ENCODE measurements at regions not wholly inside any gene's neighbourhood (a gene's known extent, or its start where the extent isn't known, plus 50 kb on each side); places are given as distances from the start of the nearest gene placed in this dataset.
"Not testable (repeated sequence)": the region's sequence is repeated elsewhere in the genome, so short reads cannot be mapped to it uniquely, and the experiment has no call there.

DNA sequence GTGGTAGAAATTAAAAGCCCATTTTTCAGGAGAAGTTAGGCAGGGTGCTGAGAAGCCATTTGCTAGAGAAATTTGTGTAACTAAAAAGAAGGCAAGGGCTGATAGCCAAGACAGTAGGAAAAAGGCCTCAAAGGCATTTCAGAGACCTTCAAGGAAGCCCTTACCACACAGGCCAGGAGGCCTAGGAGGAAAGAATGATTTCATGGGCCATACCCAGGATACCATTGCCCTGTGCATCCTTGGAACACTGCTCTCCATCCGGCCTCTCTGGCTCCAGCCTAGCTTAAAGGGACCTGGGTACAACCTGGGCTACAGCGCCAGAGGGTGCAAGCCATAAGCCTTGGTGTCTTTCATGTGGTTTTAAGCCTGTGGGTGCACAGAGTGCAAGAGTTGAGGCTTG is 193.6 kb upstream of the GRM7 start:
- H3K36me3 ChIP-seq (ENCODE audit: control insufficient read depth in 1 of 2, insufficient read depth in 2 of 2, low read length in 2 of 2): no peaks in the 10 kb centered on the region
- no peaks in the 10 kb centered on the region for H3K27me3 ChIP-seq (ENCODE audit: low read depth, low read length)

DNA sequence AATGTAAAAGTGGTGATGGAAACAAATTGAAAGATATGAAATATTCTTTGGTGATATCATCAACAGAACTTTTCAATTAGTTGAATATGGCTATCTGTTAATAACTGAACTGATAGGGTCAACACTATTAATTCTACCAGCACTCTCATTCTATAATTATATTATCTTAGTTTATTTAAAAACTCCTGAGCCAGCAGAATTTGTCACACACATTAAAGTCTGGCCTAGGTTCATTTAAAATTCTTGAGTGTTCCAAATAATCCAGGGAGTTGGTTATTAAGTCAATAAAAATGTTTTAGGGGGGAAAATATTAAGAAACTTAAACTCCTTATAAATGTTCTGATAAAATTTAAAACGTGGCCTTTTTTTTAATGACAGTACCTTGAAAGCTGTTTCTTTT is 189.6 kb upstream of the GRM7 start:
- Histone ChIP-seq H3K27me3 (ENCODE audit: low read depth, low read length) (no peaks in the 10 kb centered on the region), H3K27ac (ENCODE audit: low read length) (no peak overlapping the region), H3K36me3 (ENCODE audit: control insufficient read depth in 1 of 2, insufficient read depth in 2 of 2, low read length in 2 of 2) (no peaks in the 10 kb centered on the region), H3K9me3 (ENCODE audit: control insufficient read depth in 1 of 2, low read length in 2 of 2) (peaks cover 0 to 6% of the 10 kb centered on the region in 2 donors), H3K4me3 (ENCODE audit: low read depth in 1 of 2, low read length in 2 of 2) (no peak overlapping the region), H3K4me1 (ENCODE audit: control insufficient read depth in 1 of 2, insufficient read depth in 2 of 2, low read length in 2 of 2) (no peaks in the 10 kb centered on the region)

More for the DNA sequence above, 193.6 kb upstream of the GRM7 start:
- no peaks in the 10 kb centered on the region for H3K4me1 ChIP-seq (ENCODE audit: control insufficient read depth in 1 of 2, insufficient read depth in 2 of 2, low read length in 2 of 2)
- H3K27ac ChIP-seq (ENCODE audit: low read length): no peak overlapping the region
- H3K4me3 ChIP-seq (ENCODE audit: low read depth in 1 of 2, low read length in 2 of 2): no peak overlapping the region
- peaks cover 0 to 6% of the 10 kb centered on the region in 2 donors for H3K9me3 ChIP-seq (ENCODE audit: control insufficient read depth in 1 of 2, low read length in 2 of 2)

DNA sequence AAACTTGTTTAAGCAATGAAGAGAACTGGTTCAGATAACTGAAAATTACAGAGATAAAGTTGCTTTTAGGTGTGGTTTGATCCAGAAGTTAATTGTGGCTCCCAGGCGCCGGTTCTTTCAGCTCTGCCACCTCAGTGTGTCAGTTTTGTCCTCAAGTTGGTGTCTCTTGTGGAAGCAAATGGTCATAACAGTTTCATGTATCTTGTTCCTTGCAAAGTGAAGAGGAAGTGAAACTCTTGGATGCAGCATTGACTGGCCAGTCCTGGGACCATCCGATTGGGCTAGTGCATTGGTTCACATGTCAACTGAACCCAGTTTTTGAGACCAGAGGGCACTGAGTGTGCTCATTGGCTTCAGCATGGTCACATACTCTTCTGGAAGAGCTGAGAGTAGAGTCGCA is 181.4 kb upstream of the GRM7 start:
- Histone ChIP-seq H3K4me3 (ENCODE audit: low read depth in 1 of 2, low read length in 2 of 2) (no peak overlapping the region), H3K36me3 (ENCODE audit: control insufficient read depth in 1 of 2, insufficient read depth in 2 of 2, low read length in 2 of 2) (no peaks in the 10 kb centered on the region), H3K27me3 (ENCODE audit: low read depth, low read length) (no peaks in the 10 kb centered on the region), H3K9me3 (ENCODE audit: control insufficient read depth in 1 of 2, low read length in 2 of 2) (no peaks in the 10 kb centered on the region), H3K4me1 (ENCODE audit: control insufficient read depth in 1 of 2, insufficient read depth in 2 of 2, low read length in 2 of 2) (no peaks in the 10 kb centered on the region), H3K27ac (ENCODE audit: low read length) (no peak overlapping the region)

DNA sequence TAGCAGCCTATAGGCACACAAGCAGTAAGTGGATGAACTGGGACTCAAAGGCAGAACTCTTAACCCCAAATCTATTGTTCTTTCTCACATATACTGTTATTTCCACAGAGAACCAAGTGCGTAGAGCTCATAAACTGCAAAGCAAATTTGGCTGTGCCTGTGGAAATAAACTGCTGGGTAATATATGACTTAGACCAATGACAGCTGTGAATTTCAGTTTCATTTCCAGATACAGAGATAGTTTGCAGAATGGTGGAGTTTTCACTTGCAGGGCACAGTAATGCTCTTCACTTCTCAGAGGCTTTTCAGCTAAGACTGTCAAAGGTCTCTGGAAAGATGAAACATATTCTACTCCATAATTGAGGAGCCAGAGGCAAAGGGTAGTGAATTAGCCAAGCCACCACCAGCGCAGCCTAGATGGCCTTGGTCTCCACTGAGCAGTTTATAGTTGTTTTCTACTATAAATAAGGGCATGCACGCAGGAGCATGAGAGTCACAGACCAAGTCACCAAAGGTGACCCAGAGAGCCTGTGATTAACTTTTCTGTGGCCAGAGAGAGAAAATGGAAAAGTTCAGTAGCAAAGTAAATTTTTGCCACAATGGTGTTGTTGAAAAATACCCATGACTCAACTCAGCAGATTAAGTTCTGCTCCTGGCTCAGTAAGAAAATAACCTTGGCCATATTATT is 180.7 kb upstream of the GRM7 start:
- Histone ChIP-seq H3K36me3 (ENCODE audit: control insufficient read depth in 1 of 2, insufficient read depth in 2 of 2, low read length in 2 of 2) (no peaks in the 10 kb centered on the region), H3K9me3 (ENCODE audit: control insufficient read depth in 1 of 2, low read length in 2 of 2) (no peaks in the 10 kb centered on the region), H3K27me3 (ENCODE audit: low read depth, low read length) (no peaks in the 10 kb centered on the region), H3K27ac (ENCODE audit: low read length) (no peak overlapping the region), H3K4me1 (ENCODE audit: control insufficient read depth in 1 of 2, insufficient read depth in 2 of 2, low read length in 2 of 2) (no peaks in the 10 kb centered on the region), H3K4me3 (ENCODE audit: low read depth in 1 of 2, low read length in 2 of 2) (no peak overlapping the region)

GRCh38 chr3:6697285-6697684 is 163.6 kb upstream of the GRM7 start:
- H3K36me3 ChIP-seq (ENCODE audit: control insufficient read depth in 1 of 2, insufficient read depth in 2 of 2, low read length in 2 of 2): no peaks in the 10 kb centered on the region
- no peak overlapping the region for H3K27ac ChIP-seq (ENCODE audit: low read length)
- no peaks in the 10 kb centered on the region for H3K4me1 ChIP-seq (ENCODE audit: control insufficient read depth in 1 of 2, insufficient read depth in 2 of 2, low read length in 2 of 2)
- H3K27me3 ChIP-seq (ENCODE audit: low read depth, low read length): no peaks in the 10 kb centered on the region
- H3K4me3 ChIP-seq (ENCODE audit: low read depth in 1 of 2, low read length in 2 of 2): no peak overlapping the region
- H3K9me3 ChIP-seq (ENCODE audit: control insufficient read depth in 1 of 2, low read length in 2 of 2): peaks cover 0 to 2% of the 10 kb centered on the region in 2 donors

- Histone ChIP-seq H3K4me3 (ENCODE audit: low read depth in 1 of 2, low read length in 2 of 2) (no peak overlapping the region), H3K36me3 (ENCODE audit: control insufficient read depth in 1 of 2, insufficient read depth in 2 of 2, low read length in 2 of 2) (no peaks in the 10 kb centered on the region), H3K27ac (ENCODE audit: low read length) (no peak overlapping the region), H3K27me3 (ENCODE audit: low read depth, low read length) (no peaks in the 10 kb centered on the region), H3K4me1 (ENCODE audit: control insufficient read depth in 1 of 2, insufficient read depth in 2 of 2, low read length in 2 of 2) (no peaks in the 10 kb centered on the region), H3K9me3 (ENCODE audit: control insufficient read depth in 1 of 2, low read length in 2 of 2) (peaks cover 0 to 2% of the 10 kb centered on the region in 2 donors)
Measured at GRCh38 chr3:6697722-6698121, 163.2 kb upstream of the GRM7 start.

DNA sequence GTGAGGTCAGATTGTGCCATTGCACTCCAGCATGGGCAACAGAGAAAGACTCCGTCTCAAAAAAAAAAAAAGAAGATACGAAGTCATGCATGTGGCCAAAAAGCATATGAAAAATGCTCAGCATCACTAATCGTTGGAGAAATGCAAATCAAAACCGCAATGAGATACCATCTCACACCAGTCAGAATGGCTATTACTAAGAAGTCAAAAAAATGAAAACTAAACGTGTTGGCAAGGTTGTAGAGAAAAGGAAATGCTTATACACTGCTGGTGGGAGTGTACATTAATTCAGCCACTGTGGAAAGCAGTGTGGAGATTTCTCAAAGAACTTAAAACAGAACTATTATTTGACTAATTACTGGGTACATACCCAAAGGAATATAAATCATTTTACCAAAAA is 156.1 kb upstream of the GRM7 start:
- H3K36me3 ChIP-seq (ENCODE audit: control insufficient read depth in 1 of 2, insufficient read depth in 2 of 2, low read length in 2 of 2); H3K27ac ChIP-seq (ENCODE audit: low read length): not testable (repeated sequence)

GRCh38 chr3:6706777-6707176 is 154.1 kb upstream of the GRM7 start:
- Histone ChIP-seq H3K9me3 (ENCODE audit: control insufficient read depth in 1 of 2, low read length in 2 of 2) (no peaks in the 10 kb centered on the region), H3K36me3 (ENCODE audit: control insufficient read depth in 1 of 2, insufficient read depth in 2 of 2, low read length in 2 of 2) (no peaks in the 10 kb centered on the region), H3K27me3 (ENCODE audit: low read depth, low read length) (no peaks in the 10 kb centered on the region), H3K4me1 (ENCODE audit: control insufficient read depth in 1 of 2, insufficient read depth in 2 of 2, low read length in 2 of 2) (no peaks in the 10 kb centered on the region), H3K27ac (ENCODE audit: low read length) (no peak overlapping the region), H3K4me3 (ENCODE audit: low read depth in 1 of 2, low read length in 2 of 2) (no peak overlapping the region)

More for the DNA sequence above, 156.1 kb upstream of the GRM7 start:
- H3K27me3 ChIP-seq (ENCODE audit: low read depth, low read length); H3K9me3 ChIP-seq (ENCODE audit: control insufficient read depth in 1 of 2, low read length in 2 of 2); H3K4me3 ChIP-seq (ENCODE audit: low read depth in 1 of 2, low read length in 2 of 2); H3K4me1 ChIP-seq (ENCODE audit: control insufficient read depth in 1 of 2, insufficient read depth in 2 of 2, low read length in 2 of 2): not testable (repeated sequence)

- Histone ChIP-seq H3K9me3 (ENCODE audit: control insufficient read depth in 1 of 2, low read length in 2 of 2) (no peaks in the 10 kb centered on the region), H3K4me3 (ENCODE audit: low read depth in 1 of 2, low read length in 2 of 2) (no peak overlapping the region), H3K27ac (ENCODE audit: low read length) (no peak overlapping the region), H3K4me1 (ENCODE audit: control insufficient read depth in 1 of 2, insufficient read depth in 2 of 2, low read length in 2 of 2) (no peaks in the 10 kb centered on the region), H3K36me3 (ENCODE audit: control insufficient read depth in 1 of 2, insufficient read depth in 2 of 2, low read length in 2 of 2) (no peaks in the 10 kb centered on the region), H3K27me3 (ENCODE audit: low read depth, low read length) (no peaks in the 10 kb centered on the region)
Measured at GRCh38 chr3:6709178-6709577, 151.7 kb upstream of the GRM7 start.

GRCh38 chr3:6714962-6715361 is 146.0 kb upstream of the GRM7 start:
- no peak overlapping the region for H3K4me3 ChIP-seq (ENCODE audit: low read depth in 1 of 2, low read length in 2 of 2)
- H3K4me1 ChIP-seq (ENCODE audit: control insufficient read depth in 1 of 2, insufficient read depth in 2 of 2, low read length in 2 of 2): no peaks in the 10 kb centered on the region
- no peak overlapping the region for H3K27ac ChIP-seq (ENCODE audit: low read length)
- H3K9me3 ChIP-seq (ENCODE audit: control insufficient read depth in 1 of 2, low read length in 2 of 2): no peaks in the 10 kb centered on the region
- H3K36me3 ChIP-seq (ENCODE audit: control insufficient read depth in 1 of 2, insufficient read depth in 2 of 2, low read length in 2 of 2): no peaks in the 10 kb centered on the region
- H3K27me3 ChIP-seq (ENCODE audit: low read depth, low read length): no peaks in the 10 kb centered on the region

GRCh38 chr3:6716420-6716819 is 144.5 kb upstream of the GRM7 start:
- no peak overlapping the region for H3K27ac ChIP-seq (ENCODE audit: low read length)
- H3K4me1 ChIP-seq (ENCODE audit: control insufficient read depth in 1 of 2, insufficient read depth in 2 of 2, low read length in 2 of 2): no peaks in the 10 kb centered on the region
- H3K27me3 ChIP-seq (ENCODE audit: low read depth, low read length): no peaks in the 10 kb centered on the region
- no peaks in the 10 kb centered on the region for H3K9me3 ChIP-seq (ENCODE audit: control insufficient read depth in 1 of 2, low read length in 2 of 2)
- no peak overlapping the region for H3K4me3 ChIP-seq (ENCODE audit: low read depth in 1 of 2, low read length in 2 of 2)
- H3K36me3 ChIP-seq (ENCODE audit: control insufficient read depth in 1 of 2, insufficient read depth in 2 of 2, low read length in 2 of 2): no peaks in the 10 kb centered on the region
